HL-60 (cell line): ENCODE measurements at regions not wholly inside any gene's neighbourhood (a gene's known extent, or its start where the extent isn't known, plus 50 kb on each side); places are given as distances from the start of the nearest gene placed in this dataset.

ENCODE experiments used
- CTCF ChIP-seq: IDR thresholded peaks from one replicate; pipeline ENCODE4 v1.5.1; 2011; ENCODE audit warnings: low read length, control low read depth, inconsistent platforms; ENCODE audit not compliant: insufficient read depth
- GABPA ChIP-seq: IDR thresholded peaks from 2 replicates; pipeline ENCODE4 v1.6.1; 2012; ENCODE audit warnings: low read depth
- POLR2AphosphoS5 ChIP-seq: IDR thresholded peaks from 2 replicates; pipeline ENCODE4 v1.6.1; 2012; ENCODE audit warnings: low read depth
- SPI1 ChIP-seq: IDR thresholded peaks from 2 replicates; pipeline ENCODE4 v1.6.1; 2012; ENCODE audit warnings: low read depth, mild to moderate bottlenecking, borderline replicate concordance

- TF ChIP-seq CTCF, result no peak
- no peak for TF ChIP-seq POLR2AphosphoS5
- TF ChIP-seq GABPA, result no peak
- no peak for TF ChIP-seq SPI1
These were observed 202.8 kb downstream of the DMRTA1 start for GRCh38 chr9:22649384-22649783.
